Lower lobe of right lung (tissue), 2 donors: ENCODE measurements at regions not wholly inside any gene's neighbourhood (a gene's known extent, or its start where the extent isn't known, plus 50 kb on each side); places are given as distances from the start of the nearest gene placed in this dataset.

Source experiments
- ATAC-seq, 2 donors: fragments of 200-7000 bp; cut with Tn5 transposase; one replicate each; pipeline ENCODE4 v1.9.1; 2020 to 2022; ENCODE audit warnings: mild to moderate bottlenecking in 2 of 2, moderate library complexity in 2 of 2
- DNase-seq: peaks from one replicate; pipeline ENCODE4 v3.0.0-alpha.2; 2020
- H3K27ac ChIP-seq: fragments of 200-600 bp; one replicate; pipeline ENCODE4 v1.8.0; 2022
- H3K27me3 ChIP-seq: fragments of 200-600 bp; one replicate; pipeline ENCODE4 v1.8.0; 2022; ENCODE audit warnings: low read depth
- H3K36me3 ChIP-seq: fragments of 200-600 bp; one replicate; pipeline ENCODE4 v1.8.0; 2022; ENCODE audit warnings: mild to moderate bottlenecking
- H3K4me1 ChIP-seq: fragments of 200-600 bp; one replicate; pipeline ENCODE4 v1.8.0; 2022
- H3K4me3 ChIP-seq: fragments of 200-600 bp; one replicate; pipeline ENCODE4 v1.8.0; 2022; ENCODE audit warnings: mild to moderate bottlenecking
- H3K9me3 ChIP-seq: fragments of 200-600 bp; one replicate; pipeline ENCODE4 v1.8.0; 2022
- CTCF ChIP-seq: fragments of 200-600 bp; IDR thresholded peaks from one replicate; pipeline ENCODE4 v1.8.0; 2022; ENCODE audit warnings: antibody characterized with exemption, mild to moderate bottlenecking
- intact Hi-C: fragments of 100-400 bp; cut with DNase I; formaldehyde crosslinking; loops from one replicate; pipeline ENCODE4 v1.11.0; 2022
- donor health status: DM: no; HTN: yes; CAD: no; lungs with severe emphysema.

GRCh38 chr18:60693426-60693825, 320.9 kb upstream of the MC4R start:
- intact Hi-C loops: no loop called here
- no peak for TF ChIP-seq CTCF
- Histone ChIP-seq H3K9me3 (no peaks in the 10 kb centered on the region), H3K4me3 (no peak overlapping the region), H3K27me3 (no peaks in the 10 kb centered on the region), H3K27ac (no peak overlapping the region), H3K4me1 (no peaks in the 10 kb centered on the region), H3K36me3 (no peaks in the 10 kb centered on the region)
- ATAC-seq: no peak
- no peak for DNase-seq

GRCh38 chr18:60698901-60699300, 326.3 kb upstream of the MC4R start:
- no peaks in the 10 kb centered on the region for H3K9me3 ChIP-seq
- TF ChIP-seq CTCF: no peak
- H3K36me3 ChIP-seq: no peaks in the 10 kb centered on the region
- intact Hi-C loops: no loop called here
- no peaks in the 10 kb centered on the region for H3K4me1 ChIP-seq
- ATAC-seq (no peak), DNase-seq (no peak)
- no peaks in the 10 kb centered on the region for H3K27me3 ChIP-seq
- no peak overlapping the region for H3K27ac ChIP-seq
- H3K4me3 ChIP-seq: no peak overlapping the region

- no peak overlapping the region for H3K27ac ChIP-seq
- no peak overlapping the region for H3K4me3 ChIP-seq
- no peaks in the 10 kb centered on the region for H3K27me3 ChIP-seq
- no peaks in the 10 kb centered on the region for H3K9me3 ChIP-seq
- no peaks in the 10 kb centered on the region for H3K36me3 ChIP-seq
- intact Hi-C loops: no loop called here
- TF ChIP-seq CTCF: no peak
- H3K4me1 ChIP-seq: no peaks in the 10 kb centered on the region
- DNase-seq (no peak), ATAC-seq (no peak)
Observed at GRCh38 chr18:60722742-60723141, 350.2 kb upstream of the MC4R start.

- no peak for TF ChIP-seq CTCF
- H3K27me3 ChIP-seq: no peaks in the 10 kb centered on the region
- no peaks in the 10 kb centered on the region for H3K9me3 ChIP-seq
- no peak for ATAC-seq
- H3K27ac ChIP-seq: no peak overlapping the region
- H3K4me3 ChIP-seq: no peak overlapping the region
- intact Hi-C loops: no loop called here
- H3K4me1 ChIP-seq: no peaks in the 10 kb centered on the region
- no peaks in the 10 kb centered on the region for H3K36me3 ChIP-seq
- DNase-seq: no peak
Observed at GRCh38 chr18:60732143-60732542, 359.6 kb upstream of the MC4R start.

GRCh38 chr18:60739212-60739611, 366.6 kb upstream of the MC4R start:
- H3K27me3 ChIP-seq: no peaks in the 10 kb centered on the region
- H3K9me3 ChIP-seq: no peaks in the 10 kb centered on the region
- H3K36me3 ChIP-seq: no peaks in the 10 kb centered on the region
- DNase-seq (no peak), ATAC-seq (no peak)
- H3K27ac ChIP-seq: no peak overlapping the region
- TF ChIP-seq CTCF: no peak
- intact Hi-C loops: no loop called here
- no peak overlapping the region for H3K4me3 ChIP-seq
- H3K4me1 ChIP-seq: no peaks in the 10 kb centered on the region

GRCh38 chr18:60740313-60740712, 367.7 kb upstream of the MC4R start:
- H3K27ac ChIP-seq: no peak overlapping the region
- no peaks in the 10 kb centered on the region for H3K4me1 ChIP-seq
- no peaks in the 10 kb centered on the region for H3K27me3 ChIP-seq
- no peaks in the 10 kb centered on the region for H3K36me3 ChIP-seq
- intact Hi-C loops: no loop called here
- H3K4me3 ChIP-seq: no peak overlapping the region
- ATAC-seq: no peak
- H3K9me3 ChIP-seq: no peaks in the 10 kb centered on the region
- no peak for DNase-seq
- TF ChIP-seq CTCF: no peak
